H1 (cell line): ENCODE measurements at regions not wholly inside any gene's neighbourhood (a gene's known extent, or its start where the extent isn't known, plus 50 kb on each side); places are given as distances from the start of the nearest gene placed in this dataset.

ENCODE experiments used
- CTCF ChIA-PET: fragments of 300-600 bp; sonication (Branson Sonifier 250); formaldehyde crosslinking; loops from one replicate; lab custom pipeline; 2021; ENCODE audit not compliant: partially characterized antibody; lab: Charles Lee
- POLR2A ChIA-PET: fragments of 300-600 bp; sonication (Branson Sonifier 250); formaldehyde crosslinking; loops from one replicate; lab custom pipeline; 2021; ENCODE audit warnings: inconsistent platforms; ENCODE audit not compliant: partially characterized antibody; lab: Charles Lee
- DNase-seq, 2 experiments: peaks; one replicate each; pipeline versions ENCODE4 v3.0.0 to v3.0.0-alpha.2; 2010 to 2022; ENCODE audit warnings: low spot score in 2 of 2, low read depth in 1 of 2, mixed read lengths in 1 of 2
- FAIRE-seq: peaks from 2 replicates; lab custom pipeline; 2011; peaks lifted over from hg19 to GRCh38; lab: Jason Lieb, UNC
- H2AFZ ChIP-seq: 2 replicates; pipeline ENCODE4 v1.8.1; 2012; ENCODE audit warnings: low read length, inconsistent platforms
- H2AK5ac ChIP-seq: 2 replicates; pipeline ENCODE4 v1.6.1; 2013; ENCODE audit warnings: low read depth, low read length
- H2BK120ac ChIP-seq: replicated peaks from 2 replicates; pipeline ENCODE3; 2013; ENCODE audit warnings: low read depth, low read length, inconsistent platforms
- H2BK12ac ChIP-seq: 2 replicates; pipeline ENCODE4 v1.6.1; 2013; ENCODE audit warnings: low read depth, low read length
- H2BK15ac ChIP-seq: 2 replicates; pipeline ENCODE4 v1.6.1; 2013; ENCODE audit warnings: low read length
- H2BK20ac ChIP-seq: 2 replicates; pipeline ENCODE4 v1.6.1; 2013; ENCODE audit warnings: low read length
- H2BK5ac ChIP-seq: 2 replicates; pipeline ENCODE4 v1.6.1; 2013; ENCODE audit warnings: low read depth, low read length
- H3K14ac ChIP-seq: 2 replicates; pipeline ENCODE4 v1.6.1; 2013; ENCODE audit warnings: inconsistent platforms; ENCODE audit not compliant: insufficient read length
- H3K18ac ChIP-seq: 2 replicates; pipeline ENCODE4 v1.6.1; 2013; ENCODE audit warnings: low read length; ENCODE audit errors: extremely low read depth
- H3K23ac ChIP-seq: 2 replicates; pipeline ENCODE4 v1.6.1; 2013; ENCODE audit warnings: inconsistent platforms; ENCODE audit not compliant: insufficient read length
- H3K23me2 ChIP-seq: 2 replicates; pipeline ENCODE4 v1.6.1; 2013; ENCODE audit warnings: low read depth, low read length
- H3K27ac ChIP-seq: 2 replicates; pipeline ENCODE4 v1.6.1; 2011; ENCODE audit warnings: low read depth, low read length, inconsistent platforms
- H3K27me3 ChIP-seq, 4 experiments: replicated peaks in 1 of 4; 1 replicate in 1 of 4; 2 replicates in 3 of 4; pipeline versions ENCODE4 v1.6.1 to v1.8.1; 2011 to 2013; ENCODE audit warnings: low read length in 3 of 4, mild to moderate bottlenecking in 3 of 4, inconsistent platforms in 2 of 4, mixed read lengths in 2 of 4, moderate library complexity in 1 of 4; ENCODE audit not compliant: control insufficient read depth in 3 of 4, insufficient read depth in 3 of 4; ENCODE audit errors: extremely low read depth in 1 of 4
- H3K36me3 ChIP-seq, 4 experiments: 2 replicates each; pipeline versions ENCODE4 v1.6.1 to v1.8.1; 2011 to 2013; ENCODE audit warnings: mild to moderate bottlenecking in 4 of 4, low read length in 3 of 4, moderate library complexity in 2 of 4, control low read depth in 1 of 4, inconsistent platforms in 1 of 4; ENCODE audit not compliant: insufficient read depth in 4 of 4, control insufficient read depth in 2 of 4
- H3K4ac ChIP-seq: replicated peaks from 2 replicates; pipeline ENCODE3; 2013; ENCODE audit warnings: low read length, low read depth, mixed read lengths, inconsistent platforms; ENCODE audit not compliant: insufficient read length
- H3K4me1 ChIP-seq, 4 experiments: replicated peaks in 1 of 4; 1 replicate in 1 of 4; 2 replicates in 3 of 4; pipeline versions ENCODE4 v1.6.1 to v1.8.1; 2011 to 2013; ENCODE audit warnings: low read length in 3 of 4, inconsistent platforms in 2 of 4, mixed read lengths in 1 of 4; ENCODE audit not compliant: insufficient read depth in 4 of 4, control insufficient read depth in 3 of 4
- H3K4me2 ChIP-seq, 2 experiments: 2 replicates each; pipeline versions ENCODE4 v1.6.1 to v1.8.1; 2011 to 2013; ENCODE audit warnings: low read depth in 2 of 2, low read length in 2 of 2, control low read depth in 1 of 2, inconsistent platforms in 1 of 2, mild to moderate bottlenecking in 1 of 2; ENCODE audit not compliant: insufficient read depth in 1 of 2
- H3K4me3 ChIP-seq, 4 experiments: fragments of 200-600, 300-600 bp in 1 of 4; sonication (generic), shearing (Covaris generic), sonication (Bioruptor Twin) in 1 of 4; 2 replicates each; pipeline versions ENCODE4 v1.5.1 to v1.8.1; 2011 to 2016; ENCODE audit warnings: low read length in 4 of 4, low read depth in 3 of 4, control low read depth in 2 of 4, inconsistent platforms in 2 of 4, mild to moderate bottlenecking in 2 of 4, mixed read lengths in 1 of 4, moderate library complexity in 1 of 4; ENCODE audit not compliant: insufficient read depth in 2 of 4; ENCODE audit errors: extremely low read depth in 1 of 4
- H3K56ac ChIP-seq: replicated peaks from 2 replicates; pipeline ENCODE3; 2013; ENCODE audit warnings: low read depth, mild to moderate bottlenecking, mixed read lengths, low read length, inconsistent platforms; ENCODE audit not compliant: insufficient read length
- H3K79me1 ChIP-seq: 2 replicates; pipeline ENCODE4 v1.6.1; 2013; ENCODE audit warnings: low read depth, low read length, control low read depth
- H3K79me2 ChIP-seq, 2 experiments: 2 replicates each; pipeline versions ENCODE4 v1.6.1 to v1.8.1; 2012 to 2013; ENCODE audit warnings: low read length in 2 of 2, mild to moderate bottlenecking in 2 of 2, inconsistent platforms in 1 of 2; ENCODE audit not compliant: insufficient read depth in 2 of 2, control insufficient read depth in 1 of 2
- H3K9ac ChIP-seq, 4 experiments: replicated peaks in 1 of 4; 1 replicate in 1 of 4; 2 replicates in 3 of 4; pipeline versions ENCODE4 v1.6.1 to v1.8.1; 2011 to 2013; ENCODE audit warnings: low read depth in 3 of 4, low read length in 3 of 4, control low read depth in 2 of 4, mild to moderate bottlenecking in 2 of 4, moderate library complexity in 2 of 4, inconsistent platforms in 1 of 4; ENCODE audit errors: extremely low read depth in 1 of 4
- H3K9me3 ChIP-seq, 2 experiments: 2 replicates each; pipeline versions ENCODE4 v1.6.1 to v1.8.1; 2012 to 2013; ENCODE audit warnings: mild to moderate bottlenecking in 2 of 2, moderate library complexity in 2 of 2, control low read depth in 1 of 2, inconsistent platforms in 1 of 2, low read depth in 1 of 2, low read length in 1 of 2, mixed read lengths in 1 of 2; ENCODE audit not compliant: insufficient read depth in 2 of 2
- H4K20me1 ChIP-seq, 2 experiments: replicated peaks in 1 of 2; 2 replicates each; pipeline versions ENCODE3 to v1.8.1; 2011 to 2013; ENCODE audit warnings: inconsistent platforms in 2 of 2, low read length in 2 of 2, mild to moderate bottlenecking in 1 of 2; ENCODE audit not compliant: insufficient read depth in 2 of 2, control insufficient read depth in 1 of 2
- H4K5ac ChIP-seq: 2 replicates; pipeline ENCODE4 v1.6.1; 2013; ENCODE audit warnings: low read length, low read depth, mixed read lengths, inconsistent platforms; ENCODE audit not compliant: insufficient read length
- H4K8ac ChIP-seq: 2 replicates; pipeline ENCODE4 v1.8.0; 2013; ENCODE audit warnings: mild to moderate bottlenecking, moderate library complexity, low read length, inconsistent platforms; ENCODE audit not compliant: insufficient read depth; ENCODE audit errors: extremely low read depth
- H4K91ac ChIP-seq: replicated peaks from 2 replicates; pipeline ENCODE3; 2013; ENCODE audit warnings: low read length, mixed read lengths, inconsistent platforms; ENCODE audit not compliant: insufficient read length
- CHD1 ChIP-seq: IDR thresholded peaks from 2 replicates; pipeline ENCODE4 v1.6.1; 2012; ENCODE audit warnings: low read depth, low read length, improper control_type of control experiment
- E2F6 ChIP-seq: IDR thresholded peaks from 2 replicates; pipeline ENCODE4 v1.6.1; 2012; ENCODE audit warnings: inconsistent platforms
- EGR1 ChIP-seq: IDR thresholded peaks from 2 replicates; pipeline ENCODE4 v1.6.1; 2011; ENCODE audit warnings: low read depth, low read length, borderline replicate concordance
- JUN ChIP-seq: IDR thresholded peaks from 2 replicates; pipeline ENCODE4 v1.6.1; 2011; ENCODE audit warnings: low read depth, mild to moderate bottlenecking, improper control_type of control experiment, low read length
- PHF8 ChIP-seq: fragments of 200-600 bp; sonication (generic); conservative IDR thresholded peaks from 2 replicates; pipeline ENCODE4 v1.7.1; 2012; ENCODE audit warnings: low read depth, mild to moderate bottlenecking, inconsistent platforms, low read length, moderate library complexity
- RNF2 ChIP-seq: fragments of 200-900, 300-1000 bp; sonication (generic); IDR thresholded peaks from 2 replicates; pipeline ENCODE4 v1.7.1; 2016; ENCODE audit warnings: borderline replicate concordance, low read depth, mild to moderate bottlenecking, antibody characterized with exemption, low read length; ENCODE audit not compliant: poor library complexity, severe bottlenecking; ENCODE audit errors: missing control alignments
- YY1 ChIP-seq: IDR thresholded peaks from 2 replicates; pipeline ENCODE4 v1.6.1; 2011; ENCODE audit warnings: low read depth, mild to moderate bottlenecking, low read length
- WGBS, 2 experiments: shearing (Covaris generic) in 1 of 2; methylation state at CpG; one replicate each; pipeline versions ENCODE4 v1.1.6 to v1.1.7; 2013 to 2015; ENCODE audit warnings: low lambda C conversion rate in 2 of 2, mixed read lengths in 2 of 2, inconsistent platforms in 1 of 2, low coverage in 1 of 2, missing lambda C conversion rate in 1 of 2; ENCODE audit not compliant: insufficient replicate concordance in 2 of 2, insufficient coverage in 1 of 2, insufficient read length in 1 of 2; ENCODE audit errors: extremely low coverage in 1 of 2, missing lambda C conversion rate in 1 of 2; 5-methylcytosine and 5-hydroxymethylcytosine counted together

- Histone ChIP-seq H3K56ac (no peak overlapping the region), H3K9me3 (no peaks in the 10 kb centered on the region), H2BK20ac (no peak overlapping the region), H3K4me1 (peaks cover 0 to 2% (median 0%) of the 10 kb centered on the region in 4 experiments; a peak in 2 of 7 replicates), H3K23me2 (no peaks in the 10 kb centered on the region), H3K79me2 (no peaks in the 10 kb centered on the region), H2BK5ac (no peak overlapping the region), H3K4ac (no peak overlapping the region), H3K23ac (no peak overlapping the region), H3K79me1 (no peaks in the 10 kb centered on the region), H3K4me2 (no peak overlapping the region), H4K8ac (no peak overlapping the region), H3K14ac (no peak overlapping the region), H3K18ac (no peak overlapping the region), H3K4me3 (no peak overlapping the region), H2AK5ac (no peak overlapping the region), H3K36me3 (no peaks in the 10 kb centered on the region; a peak in 1 of 8 replicates), H3K27me3 (no peaks in the 10 kb centered on the region), H3K9ac (no peak overlapping the region), H4K20me1 (no peaks in the 10 kb centered on the region), H3K27ac (no peak overlapping the region), H2BK12ac (no peak overlapping the region), H2AFZ (no peak overlapping the region), H2BK120ac (no peak overlapping the region), H4K91ac (no peak overlapping the region), H4K5ac (no peak overlapping the region), H2BK15ac (no peak overlapping the region)
- DNase-seq, result no peak
- no peak for FAIRE-seq
- CTCF ChIA-PET, result no interaction called here
- 99% methylated on average over 4 of the region's 4 CpGs; no CpG with 5 or more reads in 1 of the 2 experiments for WGBS, 2 experiments
- TF ChIP-seq EGR1 (no peak), CHD1 (no peak), JUN (no peak), E2F6 (no peak), RNF2 (no peak), PHF8 (no peak), YY1 (no peak)
- POLR2A ChIA-PET, result no interaction called here
These were observed 540.0 kb upstream of the GRAMD2B start for GRCh38 chr5:125883223-125883622.
